Germinal center (tissue), 1 donor: ENCODE measurements at regions not wholly inside any gene's neighbourhood (a gene's known extent, or its start where the extent isn't known, plus 50 kb on each side); places are given as distances from the start of the nearest gene placed in this dataset.
"Not testable (repeated sequence)": the region's sequence is repeated elsewhere in the genome, so short reads cannot be mapped to it uniquely, and the experiment has no call there.

Experiments
- DNase-seq: peaks from one replicate; pipeline ENCODE4 v3.0.0; 2012; ENCODE audit warnings: mixed read lengths, low spot score

DNA sequence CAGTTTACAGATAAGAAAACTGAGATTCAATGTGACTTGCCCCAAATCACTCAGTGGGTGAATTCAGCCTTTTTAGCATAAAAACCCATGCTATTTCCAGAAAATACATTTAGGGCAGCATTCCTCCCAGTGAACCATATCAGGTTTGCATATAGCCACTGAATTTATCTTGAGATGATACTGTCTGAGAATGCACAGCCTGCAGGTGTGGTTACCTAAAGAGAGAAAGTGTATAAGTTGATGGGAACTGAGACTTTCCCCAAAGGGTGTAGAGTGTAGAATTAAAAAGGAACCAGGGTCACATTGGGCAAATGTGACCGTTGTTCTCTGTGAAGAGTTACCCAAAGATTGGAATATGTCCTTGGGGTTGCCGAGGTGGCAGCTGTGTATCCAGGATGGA is 100.0 kb upstream of the PIK3R1 start:
- DNase-seq = peak; percentile 6

DNA sequence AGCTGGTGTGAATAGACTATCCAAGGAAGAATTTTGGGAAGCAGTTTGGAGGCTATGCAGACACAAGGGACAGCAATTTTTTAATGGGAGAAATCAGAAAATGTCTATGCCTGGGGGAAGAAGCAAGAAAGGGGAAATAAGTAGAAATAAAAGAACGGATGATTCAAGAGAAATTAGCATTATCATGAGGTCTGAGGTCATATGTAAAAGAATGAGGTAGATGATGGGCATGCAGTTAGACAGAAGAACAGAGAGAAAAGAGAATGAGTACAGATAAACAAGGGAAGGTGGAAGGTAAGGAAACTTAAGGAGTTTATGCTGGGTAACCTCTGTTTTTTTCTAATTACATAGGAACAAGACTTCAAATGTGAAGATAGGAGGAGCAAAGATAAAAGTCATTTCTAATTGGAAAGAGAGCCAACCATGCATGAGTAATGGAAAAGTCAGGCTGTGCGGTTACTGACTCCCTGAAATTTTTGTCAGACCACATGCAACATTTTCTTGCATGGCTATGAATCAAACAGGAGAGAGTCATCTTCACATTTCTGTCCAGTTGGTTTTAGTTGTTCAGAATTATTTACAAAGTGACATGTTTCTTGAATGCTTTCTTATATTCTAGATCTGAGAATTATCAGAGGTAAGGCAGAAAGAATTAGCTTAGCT is 101.0 kb upstream of the PIK3R1 start:
- no peak for DNase-seq

GRCh38 chr5:68112658-68113057 is 102.9 kb upstream of the PIK3R1 start:
- DNase-seq = no peak

DNA sequence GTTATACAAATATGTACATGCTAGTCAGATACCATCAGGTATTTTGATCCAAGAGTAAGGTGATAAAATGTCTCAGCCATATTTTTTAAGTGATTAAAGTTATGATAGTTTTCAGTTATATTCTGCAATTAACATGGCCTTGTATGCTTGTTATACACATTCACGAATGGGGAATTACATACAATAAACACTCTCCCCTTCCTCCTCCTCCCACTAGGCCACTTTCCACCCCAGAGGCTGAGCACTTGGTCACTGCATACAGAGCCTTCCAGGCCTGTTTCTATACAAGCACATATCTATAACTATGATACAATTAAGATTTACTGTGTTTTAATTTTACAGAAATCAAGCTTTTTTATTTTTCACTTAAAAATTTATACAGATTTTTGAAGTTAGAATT is 104.7 kb upstream of the PIK3R1 start:
- DNase-seq = no peak

DNA sequence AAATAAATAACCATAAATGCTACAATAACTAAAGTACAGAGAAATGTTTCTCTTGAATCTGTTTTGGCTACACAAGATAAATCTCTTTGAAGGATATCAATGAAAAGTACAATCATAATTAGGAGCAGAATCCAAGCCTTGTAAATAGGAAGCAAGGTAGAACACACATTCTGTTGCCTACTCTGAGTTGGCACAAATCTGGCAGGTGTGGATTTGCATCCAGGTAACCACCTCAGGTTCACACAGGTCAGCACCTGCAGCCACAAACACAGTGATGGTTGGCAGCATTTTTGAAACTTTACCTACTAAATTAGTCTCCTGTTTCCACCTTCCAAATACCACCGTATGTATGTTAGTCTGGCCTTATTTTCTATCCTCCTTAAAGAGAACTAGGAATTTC is 105.3 kb upstream of the PIK3R1 start:
- DNase-seq = no peak

- DNase-seq = not testable (repeated sequence)
Observed at GRCh38 chr5:68104217-68104616, 111.3 kb upstream of the PIK3R1 start.

- not testable (repeated sequence) for DNase-seq
Observed at GRCh38 chr5:68103297-68103696, 112.3 kb upstream of the PIK3R1 start.

DNA sequence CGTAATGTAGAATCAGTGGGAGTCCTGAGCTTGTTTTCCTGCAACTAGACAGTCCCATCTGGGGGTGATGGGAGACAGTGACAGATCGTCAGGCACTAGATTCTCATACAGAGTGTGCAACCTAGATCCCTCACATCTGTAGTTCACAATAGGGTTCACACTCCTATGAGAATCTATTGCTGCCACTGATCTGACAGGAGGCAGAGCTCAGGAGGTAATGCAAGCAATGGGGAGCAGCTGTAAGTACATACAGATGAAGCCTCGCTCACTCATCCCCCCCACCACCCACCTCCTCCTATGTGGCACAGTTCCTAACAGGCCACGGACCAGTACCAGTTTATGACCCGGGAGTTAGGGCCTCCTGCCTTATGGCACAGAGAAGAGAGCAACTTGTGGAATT is 116.2 kb upstream of the PIK3R1 start:
- no peak for DNase-seq

DNA sequence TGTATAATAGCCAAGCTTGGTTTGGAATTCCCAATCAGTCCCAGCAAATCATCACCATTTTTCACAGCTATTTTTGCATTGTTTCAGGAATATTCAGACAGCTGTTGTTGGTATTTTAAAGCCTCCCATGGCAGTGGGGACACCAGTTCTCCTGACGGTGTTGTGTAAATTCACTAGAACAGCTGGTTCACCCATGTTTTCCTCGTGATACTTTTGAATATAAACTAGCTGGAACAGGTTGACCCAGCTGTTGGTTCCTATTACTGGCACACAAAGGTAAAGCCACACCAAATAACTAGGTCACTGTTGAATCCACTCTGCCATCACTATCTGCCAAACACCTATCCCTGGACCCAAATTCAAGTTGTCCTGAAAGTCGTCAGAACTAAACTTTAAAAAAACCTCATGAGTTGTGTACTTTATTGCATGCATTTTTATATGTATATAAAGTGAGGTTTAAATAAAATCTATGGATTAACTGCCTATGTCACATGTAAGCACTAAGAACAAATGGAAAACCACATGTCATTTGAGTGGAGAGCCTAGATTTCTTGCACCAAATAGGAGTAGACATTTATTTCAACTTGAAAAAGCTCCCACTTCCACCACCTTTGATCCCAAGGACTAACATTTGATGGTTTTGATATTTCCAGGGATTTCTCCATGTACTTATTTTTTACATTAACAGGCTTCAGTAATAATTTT is 121.9 kb upstream of the PIK3R1 start:
- DNase-seq = no peak

GRCh38 chr5:68088302-68088701 is 127.3 kb upstream of the PIK3R1 start:
- DNase-seq = no peak

DNA sequence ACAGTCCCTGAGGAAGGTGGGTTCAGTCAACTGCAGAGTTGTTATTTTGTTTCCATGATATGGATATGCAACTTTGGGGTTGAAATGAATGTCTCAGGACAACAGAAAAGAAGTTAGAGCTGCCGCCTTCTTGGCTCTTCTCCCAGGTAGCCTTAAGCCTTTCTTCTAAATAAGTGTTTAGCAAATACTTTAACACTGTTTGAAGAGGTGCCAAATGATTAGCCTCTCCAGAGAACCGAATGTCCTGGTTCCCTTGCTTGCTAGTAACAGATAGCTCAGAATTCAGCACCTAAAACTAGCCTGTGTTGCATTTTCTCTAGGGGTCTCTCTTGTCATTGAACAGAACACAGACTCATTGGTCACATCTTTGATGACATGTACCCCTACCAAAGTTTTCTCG is 127.7 kb upstream of the PIK3R1 start:
- DNase-seq = no peak

- DNase-seq = no peak
Observed at GRCh38 chr5:68086857-68087256, 128.7 kb upstream of the PIK3R1 start.

GRCh38 chr5:68086439-68086838 is 129.1 kb upstream of the PIK3R1 start:
- no peak for DNase-seq

DNA sequence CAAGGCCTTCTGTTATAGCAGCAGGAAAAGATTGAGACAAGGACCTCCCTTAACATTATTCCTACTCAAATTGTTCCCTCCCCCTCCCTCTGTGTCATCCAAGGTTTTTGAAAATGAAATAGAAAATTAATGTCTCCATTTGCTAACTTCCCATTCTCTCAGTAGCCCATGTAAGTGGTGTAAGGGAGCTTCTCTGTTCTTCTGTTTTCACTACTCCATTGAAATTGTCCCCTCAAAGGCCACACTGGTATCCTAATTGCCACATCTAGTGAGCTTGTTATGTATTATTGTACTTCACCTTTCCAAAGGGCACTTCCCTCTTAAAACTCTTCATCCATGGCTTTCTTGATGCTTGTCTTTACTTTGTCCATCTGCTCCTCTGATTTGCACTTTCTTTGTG is 131.2 kb upstream of the PIK3R1 start:
- no peak for DNase-seq

GRCh38 chr5:68080282-68081050 is 135.1 kb upstream of the PIK3R1 start:
- DNase-seq = no peak

GRCh38 chr5:68077349-68077894 is 138.1 kb upstream of the PIK3R1 start:
- no peak for DNase-seq

- DNase-seq = no peak
Observed at GRCh38 chr5:68074633-68075032, 140.9 kb upstream of the PIK3R1 start.

DNA sequence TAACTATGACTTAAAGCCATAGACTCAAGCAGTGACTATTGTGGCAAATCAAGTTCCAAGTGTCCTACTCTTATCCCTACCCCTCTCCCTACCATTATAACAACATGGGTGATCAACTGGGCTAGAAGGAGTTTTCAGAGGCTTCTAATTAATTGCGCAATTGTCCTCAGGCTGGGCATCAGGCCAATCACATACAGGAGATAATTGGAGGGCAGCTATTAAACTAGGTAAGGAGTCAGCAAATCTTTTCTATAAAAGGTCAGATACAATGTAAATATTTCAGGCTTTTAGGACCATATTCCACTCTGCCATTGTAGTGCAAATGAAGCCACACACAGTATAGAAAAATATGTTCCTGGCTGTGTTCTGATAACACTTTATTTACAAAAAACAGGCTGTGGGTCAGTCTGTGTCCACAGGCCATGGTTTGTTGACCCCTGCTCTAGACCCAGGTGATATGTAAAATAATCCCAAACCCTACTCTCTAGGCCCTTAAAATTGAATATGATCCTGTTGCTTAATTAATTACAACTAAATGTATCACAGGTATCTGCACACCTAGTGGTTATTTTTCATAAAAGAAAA is 141.4 kb upstream of the PIK3R1 start:
- no peak for DNase-seq

DNA sequence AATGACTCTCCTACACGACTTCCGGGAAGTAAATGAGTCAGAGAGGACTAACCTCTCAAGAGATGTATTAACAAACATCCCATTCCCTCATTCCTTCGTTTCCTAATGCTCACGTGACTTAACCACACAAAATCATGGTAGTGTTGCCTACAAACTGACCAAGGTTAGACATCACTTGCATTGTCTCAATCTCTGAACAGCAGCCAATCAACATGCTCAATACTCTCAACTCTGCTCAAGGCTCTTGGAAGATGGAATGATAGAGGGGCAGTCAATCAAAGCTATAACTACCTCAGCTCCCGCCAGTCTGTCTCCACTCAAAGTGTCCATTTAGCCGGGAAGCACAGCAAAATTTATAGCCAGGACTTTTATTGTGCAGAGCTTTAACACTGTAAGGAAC is 143.8 kb upstream of the PIK3R1 start:
- DNase-seq = no peak

- no peak for DNase-seq
Observed at GRCh38 chr5:68071282-68071632, 144.3 kb upstream of the PIK3R1 start.

DNA sequence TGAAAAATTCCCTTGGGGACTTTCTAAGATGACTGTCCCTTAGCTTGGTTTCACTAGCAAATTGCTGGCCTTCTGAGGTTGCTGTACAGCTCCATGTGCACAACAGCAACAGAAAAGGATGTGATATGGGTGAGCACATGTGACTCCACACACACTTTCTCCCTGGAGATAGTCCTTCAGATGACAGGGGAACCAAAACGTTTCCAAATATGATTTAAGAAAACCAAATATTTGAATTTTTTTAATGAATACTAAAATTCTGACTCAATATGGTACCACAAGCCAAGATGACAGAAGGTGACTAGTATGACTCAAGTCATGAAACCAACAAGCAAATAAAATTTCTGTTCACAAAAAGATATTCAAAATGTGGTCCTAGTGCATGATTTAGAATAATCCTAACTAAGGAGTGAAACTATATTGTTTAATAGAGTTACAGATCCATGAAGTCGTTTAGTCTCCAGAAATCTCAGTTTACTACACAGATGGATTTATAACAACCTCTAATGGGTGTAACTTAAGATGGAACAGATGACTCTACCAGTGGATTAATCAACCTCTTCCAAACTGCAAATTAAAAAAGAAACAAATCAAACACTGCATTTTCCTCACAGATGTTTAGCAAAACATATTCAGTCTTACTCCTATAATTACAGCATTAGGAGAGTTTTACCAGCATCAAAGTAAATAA is 144.8 kb upstream of the PIK3R1 start:
- peak; percentile 4 for DNase-seq

DNA sequence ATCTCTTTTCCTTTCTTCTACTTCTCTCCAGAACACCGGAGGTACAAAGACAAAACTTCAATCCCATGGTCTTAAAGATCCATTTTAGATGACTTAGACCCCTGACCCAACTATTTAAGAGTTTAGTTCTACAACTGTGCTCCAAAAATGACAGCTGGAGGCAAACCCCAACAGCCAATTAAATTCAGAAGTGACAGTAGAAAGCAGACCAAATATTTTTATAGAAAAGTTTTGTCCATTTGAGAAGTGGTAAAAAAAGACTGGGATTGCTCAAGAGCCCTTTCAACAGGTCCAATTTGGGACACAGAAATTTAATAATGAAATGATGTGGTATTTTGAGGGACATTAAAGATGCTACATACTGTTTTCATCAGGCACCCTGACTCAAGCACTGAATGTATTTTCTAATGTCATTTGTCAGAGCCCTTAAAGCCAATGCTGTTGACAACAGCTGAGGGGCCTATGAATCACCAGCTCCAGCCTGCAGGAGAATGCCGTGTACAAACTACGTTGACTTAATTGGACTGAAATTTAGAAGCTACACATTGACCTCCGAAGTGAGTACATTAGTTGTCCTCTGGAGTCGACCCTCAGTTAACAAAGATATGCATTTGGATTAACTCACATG is 147.5 kb upstream of the PIK3R1 start:
- no peak for DNase-seq
